ENCODE measurements at regions not wholly inside any gene's neighbourhood (a gene's known extent, or its start where the extent isn't known, plus 50 kb on each side); places are given as distances from the start of the nearest gene placed in this dataset.

GRCh38 chr13:111913761-111914140, 153.2 kb upstream of the SOX1 start:
- no peak for TF ChIP-seq CTCF (IDR thresholded peaks at IDR 0.05)
- no peak for TF ChIP-seq MEF2A (IDR thresholded peaks at IDR 0.05; ENCODE audit: borderline replicate concordance, low read depth)
- TF ChIP-seq RAD21 (IDR thresholded peaks at IDR 0.05; ENCODE audit: low read length): no peak
- TF ChIP-seq REST (IDR thresholded peaks at IDR 0.05; ENCODE audit: low read depth, low read length): no peak
- no peak for TF ChIP-seq TAF1 (IDR thresholded peaks at IDR 0.05; ENCODE audit: borderline replicate concordance, low read depth, low read length)
- no peak for TF ChIP-seq EZH2phosphoT487 (IDR thresholded peaks at IDR 0.05; ENCODE audit: borderline replicate concordance, low read depth)
- TF ChIP-seq YY1 (IDR thresholded peaks at IDR 0.05; ENCODE audit: low read depth): no peak

Measured in SK-N-SH (cell line).